ENCODE measurements at regions not wholly inside any gene's neighbourhood (a gene's known extent, or its start where the extent isn't known, plus 50 kb on each side); places are given as distances from the start of the nearest gene placed in this dataset.

DNA sequence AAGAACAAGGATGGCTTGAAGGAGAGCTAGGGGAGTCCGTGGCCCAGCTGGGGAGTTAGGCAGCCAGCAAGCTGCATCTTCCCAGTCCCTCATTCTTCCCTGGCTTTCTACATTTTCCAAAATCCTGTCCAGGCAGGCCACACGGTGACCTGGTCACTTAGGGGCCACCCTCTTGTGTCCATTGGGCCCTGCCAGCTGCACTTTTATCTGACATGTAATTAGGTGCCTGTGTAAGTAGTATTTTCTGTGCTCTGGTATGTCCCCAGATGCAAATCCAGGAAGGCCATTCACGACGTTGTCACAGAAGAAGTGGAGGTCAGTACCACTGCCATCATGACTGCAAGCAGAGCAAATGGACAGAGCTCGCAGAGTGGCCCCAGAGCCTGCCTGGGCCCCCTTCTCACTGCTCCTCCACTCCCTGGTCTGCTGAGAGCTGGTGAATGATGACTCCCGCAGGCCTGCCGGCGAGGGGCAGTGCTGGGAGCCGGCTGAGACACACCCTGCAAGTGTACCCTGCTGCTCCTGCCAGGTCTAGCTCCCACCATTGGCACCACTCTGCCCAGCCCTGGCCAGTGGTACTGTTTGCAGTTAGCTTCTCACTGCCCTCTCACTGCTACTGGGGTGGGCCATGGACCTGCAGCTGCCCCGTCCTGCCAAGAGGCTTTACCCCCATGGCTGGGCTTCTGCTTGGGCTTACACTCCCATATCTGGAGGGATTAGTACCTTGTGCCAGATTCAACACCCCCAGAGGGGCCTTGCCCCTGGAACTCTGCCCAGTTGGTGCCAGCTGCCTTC, 98.2 kb downstream of the GLRX3 start:
- Mint-ChIP-seq H3K4me1 (no peaks in the 10 kb centered on the region), H3K27me3 (ENCODE audit: low read depth) (peaks cover 6% of the 10 kb centered on the region), H3K4me3 (no peak overlapping the region), H3K9me3 (peaks cover 13 to 33% of the 10 kb centered on the region in 2 experiments), H3K36me3 (ENCODE audit: insufficient read depth in 1 of 3, low read depth in 3 of 3) (peaks cover 0 to 3% (median 0%) of the 10 kb centered on the region in 3 experiments; a peak in 1 of 7 replicates), H3K27ac (no peak overlapping the region)
- no peak overlapping the region for H4K5ac ChIP-seq (ENCODE audit: insufficient read length, low read depth, low read length)
- H3K9me3 ChIP-seq (ENCODE audit: control insufficient read depth, low read depth, low read length), result no peaks in the 10 kb centered on the region
- H3K4me1 ChIP-seq (ENCODE audit: insufficient read depth, low read length), result no peaks in the 10 kb centered on the region
- no peak overlapping the region for H3K4ac ChIP-seq (ENCODE audit: low read depth, low read length)
- H3K9ac ChIP-seq (ENCODE audit: extremely low read depth, insufficient read length, low read length), result no peak overlapping the region
- H2BK15ac ChIP-seq (ENCODE audit: low read depth, low read length), result no peak overlapping the region
- H3K23me2 ChIP-seq (ENCODE audit: insufficient read length, low read depth, low read length, poor library complexity, severe bottlenecking), result no peaks in the 10 kb centered on the region
- no peak overlapping the region for H3T11ph ChIP-seq (ENCODE audit: low read length)
- no peak overlapping the region for H2BK20ac ChIP-seq (ENCODE audit: low read depth, low read length, poor library complexity, severe bottlenecking)
- no peak overlapping the region for H3K27ac ChIP-seq (ENCODE audit: insufficient read length, low read depth, low read length)
- H2BK5ac ChIP-seq (ENCODE audit: insufficient read length, low read length), result no peak overlapping the region
- no peak overlapping the region for H3K18ac ChIP-seq (ENCODE audit: insufficient read length, low read depth, low read length)
- no peak overlapping the region for H3K23ac ChIP-seq (ENCODE audit: insufficient read length, low read depth, low read length)
- no peak overlapping the region for H2AFZ ChIP-seq (ENCODE audit: low read length)
- H3K14ac ChIP-seq (ENCODE audit: insufficient read depth, low read length), result no peak overlapping the region
- no peak overlapping the region for H4K91ac ChIP-seq (ENCODE audit: insufficient read length, low read depth, low read length)
- no peaks in the 10 kb centered on the region for H4K20me1 ChIP-seq (ENCODE audit: control insufficient read depth, insufficient read depth, insufficient read length)
- H3K27me3 ChIP-seq (ENCODE audit: insufficient read depth, low read length), result no peaks in the 10 kb centered on the region; the same call in 1 of the 2 replicates
- H3K56ac ChIP-seq (ENCODE audit: insufficient read length, low read depth, low read length), result no peak overlapping the region
- no peaks in the 10 kb centered on the region for H3K79me2 ChIP-seq (ENCODE audit: insufficient read depth, low read length)
- no CpG with 5 or more reads among the region's 10 CpGs for WGBS (ENCODE audit: extremely low coverage, insufficient read length, low lambda C conversion rate)
- TF ChIP-seq, protein P1, sequence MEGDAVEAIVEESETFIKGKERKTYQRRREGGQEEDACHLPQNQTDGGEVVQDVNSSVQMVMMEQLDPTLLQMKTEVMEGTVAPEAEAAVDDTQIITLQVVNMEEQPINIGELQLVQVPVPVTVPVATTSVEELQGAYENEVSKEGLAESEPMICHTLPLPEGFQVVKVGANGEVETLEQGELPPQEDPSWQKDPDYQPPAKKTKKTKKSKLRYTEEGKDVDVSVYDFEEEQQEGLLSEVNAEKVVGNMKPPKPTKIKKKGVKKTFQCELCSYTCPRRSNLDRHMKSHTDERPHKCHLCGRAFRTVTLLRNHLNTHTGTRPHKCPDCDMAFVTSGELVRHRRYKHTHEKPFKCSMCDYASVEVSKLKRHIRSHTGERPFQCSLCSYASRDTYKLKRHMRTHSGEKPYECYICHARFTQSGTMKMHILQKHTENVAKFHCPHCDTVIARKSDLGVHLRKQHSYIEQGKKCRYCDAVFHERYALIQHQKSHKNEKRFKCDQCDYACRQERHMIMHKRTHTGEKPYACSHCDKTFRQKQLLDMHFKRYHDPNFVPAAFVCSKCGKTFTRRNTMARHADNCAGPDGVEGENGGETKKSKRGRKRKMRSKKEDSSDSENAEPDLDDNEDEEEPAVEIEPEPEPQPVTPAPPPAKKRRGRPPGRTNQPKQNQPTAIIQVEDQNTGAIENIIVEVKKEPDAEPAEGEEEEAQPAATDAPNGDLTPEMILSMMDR (conservative IDR thresholded peaks at IDR 0.05), result no peak
- no peak overlapping the region for H2BK120ac ChIP-seq (ENCODE audit: low read depth, low read length, poor library complexity, severe bottlenecking)
- DNase-seq, result peak; percentile 20
- H2AK5ac ChIP-seq (ENCODE audit: insufficient read length, low read length), result no peak overlapping the region
- no peak overlapping the region for H4K8ac ChIP-seq (replicated peaks; ENCODE audit: insufficient read length, low read depth, low read length)
- H2BK12ac ChIP-seq (ENCODE audit: insufficient read length, low read depth, low read length), result no peak overlapping the region
- no peak overlapping the region for H3K4me2 ChIP-seq (ENCODE audit: insufficient read depth, insufficient read length, low read length)
- H3K79me1 ChIP-seq (ENCODE audit: insufficient read depth, low read depth, low read length, poor library complexity, severe bottlenecking), result no peaks in the 10 kb centered on the region

Data from H9 (cell line).